ENCODE measurements at regions not wholly inside any gene's neighbourhood (a gene's known extent, or its start where the extent isn't known, plus 50 kb on each side); places are given as distances from the start of the nearest gene placed in this dataset.

DNA sequence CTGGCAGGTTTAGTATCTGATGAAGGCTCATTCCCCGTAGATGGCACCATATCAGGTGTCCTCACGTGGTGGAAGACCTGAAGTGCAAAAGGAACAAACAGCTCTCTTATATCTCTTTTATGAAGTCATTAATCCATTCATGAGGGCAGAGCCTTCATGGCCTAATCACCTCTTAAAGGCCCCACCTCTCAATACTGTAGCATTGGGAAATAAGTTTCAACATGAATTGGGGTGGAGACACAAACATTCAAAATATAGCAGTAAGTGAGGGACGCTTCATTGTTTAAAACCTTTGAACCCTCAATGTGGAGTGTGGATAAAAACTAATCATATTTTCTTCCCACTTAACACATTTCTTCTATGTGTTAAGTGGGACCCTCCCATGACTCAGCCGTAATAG lies 489.4 kb upstream of the WWC1 start (continued):
- TF ChIP-seq ZBTB37 (CRISPR knock-in tag; IDR thresholded peaks at IDR 0.05) (no peak), FOXA3 (CRISPR knock-in tag; IDR thresholded peaks at IDR 0.05) (no peak), ARNT (IDR thresholded peaks at IDR 0.05) (no peak)
- TF ChIP-seq, protein P1, sequence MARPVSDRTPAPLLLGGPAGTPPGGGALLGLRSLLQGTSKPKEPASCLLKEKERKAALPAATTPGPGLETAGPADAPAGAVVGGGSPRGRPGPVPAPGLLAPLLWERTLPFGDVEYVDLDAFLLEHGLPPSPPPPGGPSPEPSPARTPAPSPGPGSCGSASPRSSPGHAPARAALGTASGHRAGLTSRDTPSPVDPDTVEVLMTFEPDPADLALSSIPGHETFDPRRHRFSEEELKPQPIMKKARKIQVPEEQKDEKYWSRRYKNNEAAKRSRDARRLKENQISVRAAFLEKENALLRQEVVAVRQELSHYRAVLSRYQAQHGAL (CRISPR knock-in tag; IDR thresholded peaks at IDR 0.05; ENCODE audit: not compliant biosample characterization), result no peak

- TF ChIP-seq ZSCAN20 (CRISPR knock-in tag; IDR thresholded peaks at IDR 0.05; ENCODE audit: borderline replicate concordance) (no peak), ZNF224 (CRISPR knock-in tag; IDR thresholded peaks at IDR 0.05) (no peak), ZNF121 (CRISPR knock-in tag; IDR thresholded peaks at IDR 0.05) (no peak)
- TF ChIP-seq, protein P2, sequence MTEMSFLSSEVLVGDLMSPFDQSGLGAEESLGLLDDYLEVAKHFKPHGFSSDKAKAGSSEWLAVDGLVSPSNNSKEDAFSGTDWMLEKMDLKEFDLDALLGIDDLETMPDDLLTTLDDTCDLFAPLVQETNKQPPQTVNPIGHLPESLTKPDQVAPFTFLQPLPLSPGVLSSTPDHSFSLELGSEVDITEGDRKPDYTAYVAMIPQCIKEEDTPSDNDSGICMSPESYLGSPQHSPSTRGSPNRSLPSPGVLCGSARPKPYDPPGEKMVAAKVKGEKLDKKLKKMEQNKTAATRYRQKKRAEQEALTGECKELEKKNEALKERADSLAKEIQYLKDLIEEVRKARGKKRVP (CRISPR knock-in tag; IDR thresholded peaks at IDR 0.05), result no peak
- DNase-seq (ENCODE audit: low spot score), result no peak
- no peaks in the 10 kb centered on the region for H3K9me3 ChIP-seq (ENCODE audit: low read length)
- in situ Hi-C loops (cut with HindIII; ENCODE audit: extremely low pct_ligation_motif_present, low pct_unique_long_range_greater_than_20kb) (no loop called here), intact Hi-C loops (cut with micrococcal nuclease; ENCODE audit: unreplicated experiment) (no loop called here)
- no peaks in the 10 kb centered on the region for H3K79me2 ChIP-seq (ENCODE audit: insufficient read depth, low read length)
- no peaks in the 10 kb centered on the region for H3K4me1 ChIP-seq (ENCODE audit: insufficient read depth, low read length)
- H3K27me3 ChIP-seq (ENCODE audit: control insufficient read depth in 1 of 2, insufficient read depth in 2 of 2, low read length in 2 of 2), result peaks cover 0 to 4% of the 10 kb centered on the region in 2 experiments; a peak in 1 of 5 replicates
- POLR2A ChIA-PET, result no interaction called here
- H3K4me3 ChIP-seq (replicated peaks in 1 of 3; ENCODE audit: insufficient read depth in 1 of 3, low read depth in 2 of 3, low read length in 3 of 3), result no peak overlapping the region
- no TSS peak for BruUV-seq (replicated peaks)
- H3K36me3 ChIP-seq (replicated peaks in 1 of 2; ENCODE audit: control insufficient read depth in 1 of 2, insufficient read depth in 2 of 2, low read length in 2 of 2), result no peaks in the 10 kb centered on the region
- H3K4me2 ChIP-seq (ENCODE audit: low read depth, low read length), result no peak overlapping the region
- no peak overlapping the region for H3K27ac ChIP-seq (ENCODE audit: extremely low read length, insufficient read depth, low read length)
- no peak overlapping the region for H2AFZ ChIP-seq (ENCODE audit: low read length)
- H3K9ac ChIP-seq (ENCODE audit: insufficient read depth, low read depth, low read length), result no peak overlapping the region
- CTCF ChIA-PET (ENCODE audit: low intra/inter-chr PET ratio, low total read pairs), result no interaction called here
- no peaks in the 10 kb centered on the region for H4K20me1 ChIP-seq (ENCODE audit: insufficient read depth, low read length)
- 3% methylated on average over 2 of the region's 2 CpGs for WGBS (ENCODE audit: low lambda C conversion rate)
- no peak for FAIRE-seq
- ATAC-seq, result no peak
Measured at GRCh38 chr5:167802755-167803431, 488.6 kb upstream of the WWC1 start.
